ENCODE measurements at regions not wholly inside any gene's neighbourhood (a gene's known extent, or its start where the extent isn't known, plus 50 kb on each side); places are given as distances from the start of the nearest gene placed in this dataset.

DNA sequence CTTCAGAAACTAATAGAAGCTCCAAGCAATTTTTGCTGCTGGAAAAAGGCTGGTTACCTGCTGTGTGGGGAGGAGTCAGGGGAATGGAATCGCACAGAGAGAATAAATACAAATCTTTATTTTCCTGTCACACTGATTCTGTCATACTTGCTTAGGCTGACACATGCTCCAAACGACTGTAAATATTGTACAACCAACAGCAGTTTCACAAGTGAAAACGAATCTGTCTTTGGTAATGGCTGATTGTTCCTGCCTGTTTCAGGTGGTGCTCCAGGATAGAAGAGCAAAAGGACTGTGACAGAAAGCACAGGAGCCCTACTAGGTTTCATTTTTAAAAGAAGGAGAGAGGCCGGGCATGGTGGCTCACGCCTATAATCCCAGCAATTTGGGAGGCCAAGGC lies 125.5 kb upstream of the DCLK2 start:
- H3K36me3 ChIP-seq, result no peaks in the 10 kb centered on the region
- TF ChIP-seq, protein P1, sequence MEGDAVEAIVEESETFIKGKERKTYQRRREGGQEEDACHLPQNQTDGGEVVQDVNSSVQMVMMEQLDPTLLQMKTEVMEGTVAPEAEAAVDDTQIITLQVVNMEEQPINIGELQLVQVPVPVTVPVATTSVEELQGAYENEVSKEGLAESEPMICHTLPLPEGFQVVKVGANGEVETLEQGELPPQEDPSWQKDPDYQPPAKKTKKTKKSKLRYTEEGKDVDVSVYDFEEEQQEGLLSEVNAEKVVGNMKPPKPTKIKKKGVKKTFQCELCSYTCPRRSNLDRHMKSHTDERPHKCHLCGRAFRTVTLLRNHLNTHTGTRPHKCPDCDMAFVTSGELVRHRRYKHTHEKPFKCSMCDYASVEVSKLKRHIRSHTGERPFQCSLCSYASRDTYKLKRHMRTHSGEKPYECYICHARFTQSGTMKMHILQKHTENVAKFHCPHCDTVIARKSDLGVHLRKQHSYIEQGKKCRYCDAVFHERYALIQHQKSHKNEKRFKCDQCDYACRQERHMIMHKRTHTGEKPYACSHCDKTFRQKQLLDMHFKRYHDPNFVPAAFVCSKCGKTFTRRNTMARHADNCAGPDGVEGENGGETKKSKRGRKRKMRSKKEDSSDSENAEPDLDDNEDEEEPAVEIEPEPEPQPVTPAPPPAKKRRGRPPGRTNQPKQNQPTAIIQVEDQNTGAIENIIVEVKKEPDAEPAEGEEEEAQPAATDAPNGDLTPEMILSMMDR (IDR thresholded peaks at IDR 0.05; ENCODE audit: low read depth, low read length), result no peak
- no peak for DNase-seq
- H3K27ac ChIP-seq, result no peak overlapping the region
- no peaks in the 10 kb centered on the region for H3K27me3 ChIP-seq (ENCODE audit: insufficient read depth, low read depth, severe bottlenecking)
- no peaks in the 10 kb centered on the region for H3K9me3 ChIP-seq (ENCODE audit: severe bottlenecking)
- no peak overlapping the region for H3K4me3 ChIP-seq (ENCODE audit: low read depth, low read length)

DNA sequence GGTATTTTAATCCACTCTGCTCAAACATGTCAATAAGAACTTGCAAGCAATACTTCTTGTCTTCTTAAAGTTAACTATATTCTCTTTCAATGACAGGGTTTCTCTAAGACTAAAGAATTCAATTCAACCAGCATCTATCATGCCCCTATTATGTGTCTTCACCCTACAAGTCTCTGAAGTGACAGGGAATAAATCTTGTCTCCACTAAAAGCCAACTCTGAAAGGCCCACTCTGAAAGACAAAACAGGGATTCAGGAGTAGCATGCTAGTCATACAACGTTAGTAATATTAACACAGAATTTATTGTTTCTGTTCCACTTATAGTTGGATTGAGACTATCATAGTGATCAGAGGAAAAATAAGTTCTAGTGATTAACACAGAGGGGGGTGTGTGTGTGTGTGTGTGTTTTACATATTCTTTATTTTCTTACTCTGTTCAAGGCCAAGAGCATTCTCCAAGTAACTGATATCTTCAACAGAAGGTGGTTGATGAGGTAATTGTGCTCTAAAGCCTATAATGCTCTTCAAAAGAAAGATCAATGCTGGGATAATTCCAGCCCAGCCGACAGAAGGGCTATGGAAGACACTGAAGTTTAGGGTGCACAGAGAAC lies 122.4 kb upstream of the DCLK2 start:
- H3K27me3 ChIP-seq (ENCODE audit: insufficient read depth, low read depth, severe bottlenecking), result no peaks in the 10 kb centered on the region

DNA sequence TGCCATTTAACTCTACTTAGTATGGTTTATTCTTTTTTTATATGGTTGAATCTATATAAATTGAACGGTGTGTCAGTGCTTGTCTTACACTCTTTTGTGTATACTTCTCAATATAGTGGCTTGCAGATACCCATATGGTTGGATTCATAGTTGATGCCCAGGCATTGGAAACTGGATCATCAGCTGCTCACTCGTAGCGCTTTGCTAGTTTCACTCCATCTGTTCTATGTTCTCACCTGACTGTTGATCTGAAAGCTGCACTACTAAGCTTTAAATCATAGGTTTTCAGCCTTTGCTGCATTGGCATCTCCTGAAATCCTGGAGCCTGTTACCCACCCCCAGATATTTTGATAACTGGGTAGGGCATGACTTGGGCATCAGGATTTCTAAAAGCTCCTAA lies 121.6 kb upstream of the DCLK2 start:
- TF ChIP-seq, protein P1 (IDR thresholded peaks at IDR 0.05; ENCODE audit: low read depth, low read length), result no peak
- Histone ChIP-seq H3K4me3 (ENCODE audit: low read depth, low read length) (no peak overlapping the region), H3K9me3 (ENCODE audit: severe bottlenecking) (no peaks in the 10 kb centered on the region), H3K36me3 (no peaks in the 10 kb centered on the region), H3K27ac (peak overlapping the region; percentile 71), H3K27me3 (ENCODE audit: insufficient read depth, low read depth, severe bottlenecking) (no peaks in the 10 kb centered on the region)
- peak; percentile 33 for DNase-seq

More for the DNA sequence above, 122.4 kb upstream of the DCLK2 start:
- peak; percentile 67 for DNase-seq
- no peaks in the 10 kb centered on the region for H3K9me3 ChIP-seq (ENCODE audit: severe bottlenecking)
- peak overlapping the region; percentile 71 for H3K27ac ChIP-seq
- no peaks in the 10 kb centered on the region for H3K36me3 ChIP-seq
- no peak overlapping the region for H3K4me3 ChIP-seq (ENCODE audit: low read depth, low read length)
- TF ChIP-seq, protein P1 (IDR thresholded peaks at IDR 0.05; ENCODE audit: low read depth, low read length), result no peak

DNA sequence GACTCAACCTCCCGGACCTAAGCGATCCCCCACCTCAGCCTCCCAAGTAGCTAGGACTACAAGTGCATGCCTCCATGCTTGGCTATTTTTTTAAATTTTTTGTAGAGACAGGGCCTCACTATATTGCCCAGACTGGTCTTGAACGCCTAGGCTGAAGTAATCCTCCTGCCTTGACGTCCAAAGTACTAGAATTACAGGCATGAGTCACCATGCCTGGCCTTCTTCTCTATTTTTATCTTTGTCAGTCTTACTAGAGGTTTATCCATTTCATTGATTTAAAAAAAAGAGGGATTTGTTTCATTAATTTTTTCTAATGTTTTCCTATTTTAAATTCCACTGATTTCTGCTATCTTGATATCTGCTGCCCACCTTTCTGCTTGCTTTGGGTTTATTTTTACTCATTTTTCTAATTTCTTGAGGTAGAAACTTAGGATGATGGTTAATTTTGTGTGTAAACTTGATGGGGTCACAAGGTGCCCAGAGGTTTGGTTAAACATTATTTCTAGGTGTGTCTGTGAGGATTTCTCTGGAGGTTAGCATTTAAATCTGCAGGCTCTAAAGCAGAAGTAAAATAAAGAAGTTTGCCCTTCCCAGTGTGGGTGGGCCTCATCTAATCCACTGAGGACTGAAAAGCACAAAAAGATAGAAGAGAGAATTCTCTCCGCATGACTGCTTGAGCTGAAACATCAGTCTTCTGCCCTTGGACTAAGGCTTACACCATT lies 116.2 kb upstream of the DCLK2 start:
- no peaks in the 10 kb centered on the region for H3K36me3 ChIP-seq
- no peak overlapping the region for H3K27ac ChIP-seq
- no peak for DNase-seq
- H3K27me3 ChIP-seq (ENCODE audit: insufficient read depth, low read depth, severe bottlenecking), result no peaks in the 10 kb centered on the region
- H3K9me3 ChIP-seq (ENCODE audit: severe bottlenecking), result no peaks in the 10 kb centered on the region
- TF ChIP-seq, protein P1 (IDR thresholded peaks at IDR 0.05; ENCODE audit: low read depth, low read length), result no peak
- H3K4me3 ChIP-seq (ENCODE audit: low read depth, low read length), result no peak overlapping the region

DNA sequence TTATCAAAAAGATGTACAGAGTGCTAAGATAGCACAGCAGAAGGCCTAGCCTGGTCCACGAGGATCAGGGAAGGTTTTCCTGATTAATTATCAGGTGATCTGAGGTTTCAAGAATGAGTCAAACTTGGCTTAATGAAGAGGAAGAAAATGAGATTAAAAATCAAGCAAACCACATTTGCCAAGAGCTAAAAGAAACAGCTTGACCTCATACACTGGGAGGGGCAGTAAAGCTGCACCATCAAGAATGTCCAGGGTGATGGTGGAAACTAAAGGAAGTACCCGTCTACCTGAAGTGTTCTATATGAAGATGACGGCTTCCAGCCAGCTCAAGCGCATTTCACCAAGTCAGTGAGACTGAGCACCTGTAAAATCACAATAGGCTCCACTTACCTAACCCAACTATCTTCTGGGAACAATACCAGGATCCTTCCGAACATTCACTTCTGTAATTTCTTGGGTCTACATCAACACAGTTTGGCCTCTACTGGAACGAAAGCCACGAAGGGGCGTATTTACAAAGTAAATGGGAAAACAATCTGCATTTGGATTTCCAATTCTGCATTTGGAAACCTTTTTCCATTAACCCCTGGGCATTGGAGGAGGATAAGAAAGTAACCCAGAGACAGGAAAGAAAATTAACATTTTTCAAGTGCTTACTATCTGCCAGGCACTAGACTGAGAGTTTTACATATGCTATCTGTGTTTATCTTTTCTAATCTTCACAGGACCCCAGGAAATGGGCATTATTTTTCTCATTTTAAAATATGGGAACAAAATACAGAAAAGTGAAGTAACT lies 114.0 kb upstream of the DCLK2 start:
- no peaks in the 10 kb centered on the region for H3K27me3 ChIP-seq (ENCODE audit: insufficient read depth, low read depth, severe bottlenecking)
- H3K36me3 ChIP-seq, result no peaks in the 10 kb centered on the region
- no peaks in the 10 kb centered on the region for H3K9me3 ChIP-seq (ENCODE audit: severe bottlenecking)
- no peak for DNase-seq
- H3K4me3 ChIP-seq (ENCODE audit: low read depth, low read length), result no peak overlapping the region
- TF ChIP-seq, protein P1 (IDR thresholded peaks at IDR 0.05; ENCODE audit: low read depth, low read length), result no peak
- no peak overlapping the region for H3K27ac ChIP-seq

Data from WERI-Rb-1 (cell line).